GM15510 (cell line): ENCODE measurements at regions not wholly inside any gene's neighbourhood (a gene's known extent, or its start where the extent isn't known, plus 50 kb on each side); places are given as distances from the start of the nearest gene placed in this dataset.

Experiments used
- POLR2A ChIP-seq: IDR thresholded peaks from 3 replicates; pipeline ENCODE4 v1.6.1; 2011; ENCODE audit warnings: borderline replicate concordance; ENCODE audit not compliant: insufficient read length; ENCODE audit errors: extremely low read depth

GRCh38 chr1:9449976-9450696, 89.1 kb upstream of the SLC25A33 start:
- TF ChIP-seq POLR2A = no peak

- no peak for TF ChIP-seq POLR2A
Measured at GRCh38 chr1:9451081-9451480, 88.2 kb upstream of the SLC25A33 start.

GRCh38 chr1:9452516-9453140, 86.6 kb upstream of the SLC25A33 start:
- TF ChIP-seq POLR2A = no peak

GRCh38 chr1:9453375-9453774, 85.9 kb upstream of the SLC25A33 start:
- no peak for TF ChIP-seq POLR2A

- TF ChIP-seq POLR2A = no peak
Measured at GRCh38 chr1:9453779-9454418, 85.4 kb upstream of the SLC25A33 start.

GRCh38 chr1:9454494-9455066, 84.7 kb upstream of the SLC25A33 start:
- TF ChIP-seq POLR2A = no peak

- no peak for TF ChIP-seq POLR2A
Measured at GRCh38 chr1:9455487-9456234, 83.6 kb upstream of the SLC25A33 start.

- no peak for TF ChIP-seq POLR2A
Measured at GRCh38 chr1:9456833-9457232, 82.4 kb upstream of the SLC25A33 start.

- TF ChIP-seq POLR2A = no peak
Measured at GRCh38 chr1:9459816-9460407, 79.4 kb upstream of the SLC25A33 start.

- TF ChIP-seq POLR2A = no peak
Measured at GRCh38 chr1:9465640-9466039, 73.6 kb upstream of the SLC25A33 start.

- TF ChIP-seq POLR2A = no peak
Measured at GRCh38 chr1:9466780-9467758, 72.2 kb upstream of the SLC25A33 start.

- TF ChIP-seq POLR2A = no peak
Measured at GRCh38 chr1:9471679-9472078, 67.6 kb upstream of the SLC25A33 start.

GRCh38 chr1:9472386-9473031, 66.8 kb upstream of the SLC25A33 start:
- no peak for TF ChIP-seq POLR2A
